Fibroblast of upper back skin (primary cell): ENCODE measurements at regions not wholly inside any gene's neighbourhood (a gene's known extent, or its start where the extent isn't known, plus 50 kb on each side); places are given as distances from the start of the nearest gene placed in this dataset.

Source experiments
- DNase-seq: peaks from one replicate; pipeline ENCODE4 v3.0.0-alpha.2; 2013

DNA sequence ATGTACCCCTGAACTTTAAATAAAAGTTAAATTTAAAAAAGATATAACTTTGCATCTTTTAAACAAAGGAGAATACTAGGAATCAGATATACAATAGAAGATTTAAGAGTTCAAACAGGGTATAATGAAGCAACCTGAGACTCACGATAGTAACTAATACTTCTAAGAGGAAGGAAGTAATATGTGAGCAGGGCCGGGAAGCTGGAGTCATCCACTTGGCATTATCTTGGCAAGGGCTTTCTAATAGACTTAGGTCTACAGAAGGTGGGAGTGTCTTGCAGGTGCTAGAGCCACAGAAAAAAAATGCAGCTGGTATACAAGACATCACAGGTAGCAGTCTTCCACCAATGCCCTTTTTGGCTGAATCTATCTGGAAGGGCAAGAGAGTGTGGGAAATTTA is 231.9 kb downstream of the KCTD12 start:
- DNase-seq, result no peak

- no peak for DNase-seq
These were observed 234.9 kb downstream of the KCTD12 start for GRCh38 chr13:76651286-76651685.

GRCh38 chr13:76647550-76647949 is 238.7 kb downstream of the KCTD12 start:
- DNase-seq, result no peak

GRCh38 chr13:76646946-76647345 is 239.3 kb downstream of the KCTD12 start:
- no peak for DNase-seq

DNA sequence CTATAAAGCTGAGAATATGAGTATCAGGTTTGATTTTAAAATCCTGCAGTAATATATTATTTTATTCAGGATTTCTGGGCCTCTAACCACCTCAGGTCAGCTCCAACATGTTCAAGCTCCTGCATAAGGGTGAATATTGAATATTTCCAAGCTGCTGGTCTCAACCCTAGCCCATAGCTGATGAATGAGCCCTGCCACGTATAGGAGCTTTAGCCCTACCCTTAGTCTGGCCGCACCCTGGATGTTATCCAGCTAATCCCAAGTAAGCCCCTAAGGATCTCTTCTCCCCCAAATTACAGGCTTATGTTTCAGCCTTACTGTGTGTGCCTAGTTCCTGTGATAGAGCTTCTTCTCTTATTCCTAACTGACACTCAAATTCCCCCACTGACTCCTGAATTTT is 240.6 kb downstream of the KCTD12 start:
- DNase-seq, result no peak

DNA sequence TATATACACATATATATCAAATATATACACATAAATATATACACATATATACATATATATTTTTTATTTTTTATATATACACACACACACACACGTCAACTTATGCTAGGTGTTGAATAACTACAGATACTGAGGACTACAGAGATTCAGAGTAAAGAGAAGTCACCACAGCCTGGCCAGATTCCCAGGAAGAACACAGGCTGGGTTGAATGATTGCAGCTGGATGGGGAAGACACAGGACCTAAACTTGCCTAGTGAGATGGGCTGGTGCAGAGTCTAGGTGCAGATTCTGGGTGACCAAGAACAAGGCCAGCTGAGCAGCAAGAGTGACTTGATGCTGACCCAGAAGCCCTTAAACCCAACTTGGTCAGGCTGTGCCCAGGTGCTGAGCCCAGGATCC is 241.3 kb downstream of the KCTD12 start:
- DNase-seq, result no peak

DNA sequence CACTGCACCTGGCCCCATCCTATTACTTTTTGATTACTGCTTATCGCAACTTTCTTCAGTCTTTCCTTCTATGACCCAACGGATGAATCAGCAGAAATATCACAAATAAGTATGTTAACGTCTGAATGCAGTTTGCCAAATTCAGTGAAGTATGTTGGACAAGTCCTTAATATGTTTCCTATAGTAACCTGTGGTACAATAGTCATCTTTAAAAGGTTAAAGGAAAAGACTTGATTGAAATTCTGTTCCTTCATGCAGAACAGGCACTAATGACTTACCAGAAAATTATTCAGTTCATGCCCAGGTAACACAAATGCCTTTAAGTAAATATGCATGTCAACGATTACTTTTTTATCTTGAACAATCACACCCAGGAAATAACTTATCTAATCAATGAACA is 242.6 kb downstream of the KCTD12 start:
- DNase-seq, result no peak

DNA sequence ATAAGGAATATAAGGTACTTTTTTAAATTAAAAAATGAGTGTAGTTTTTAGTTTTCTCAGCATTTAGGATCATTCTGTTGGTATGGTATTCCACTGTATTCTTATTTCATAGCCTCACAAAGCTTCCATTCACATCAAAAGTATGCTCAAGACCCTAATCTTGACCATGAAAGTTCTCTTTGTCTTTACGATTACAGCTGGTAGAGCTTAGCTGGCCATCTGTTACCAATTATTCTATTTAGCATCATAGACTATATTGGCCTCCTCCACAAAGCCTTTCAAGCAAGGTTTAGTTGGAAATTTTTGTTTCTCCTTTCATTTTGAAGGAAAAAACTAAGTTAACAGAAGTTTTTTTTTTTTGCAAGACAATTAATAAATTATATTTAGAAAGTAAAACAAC is 245.1 kb downstream of the KCTD12 start:
- peak; percentile 43 for DNase-seq

- no peak for DNase-seq
These were observed 247.3 kb downstream of the KCTD12 start for GRCh38 chr13:76638882-76639281.

- DNase-seq, result no peak
These were observed 248.0 kb downstream of the KCTD12 start for GRCh38 chr13:76638181-76638580.

- DNase-seq, result peak; percentile 37
These were observed 248.5 kb downstream of the KCTD12 start for GRCh38 chr13:76637641-76638141.

- no peak for DNase-seq
These were observed 249.4 kb downstream of the KCTD12 start for GRCh38 chr13:76636829-76637228.

DNA sequence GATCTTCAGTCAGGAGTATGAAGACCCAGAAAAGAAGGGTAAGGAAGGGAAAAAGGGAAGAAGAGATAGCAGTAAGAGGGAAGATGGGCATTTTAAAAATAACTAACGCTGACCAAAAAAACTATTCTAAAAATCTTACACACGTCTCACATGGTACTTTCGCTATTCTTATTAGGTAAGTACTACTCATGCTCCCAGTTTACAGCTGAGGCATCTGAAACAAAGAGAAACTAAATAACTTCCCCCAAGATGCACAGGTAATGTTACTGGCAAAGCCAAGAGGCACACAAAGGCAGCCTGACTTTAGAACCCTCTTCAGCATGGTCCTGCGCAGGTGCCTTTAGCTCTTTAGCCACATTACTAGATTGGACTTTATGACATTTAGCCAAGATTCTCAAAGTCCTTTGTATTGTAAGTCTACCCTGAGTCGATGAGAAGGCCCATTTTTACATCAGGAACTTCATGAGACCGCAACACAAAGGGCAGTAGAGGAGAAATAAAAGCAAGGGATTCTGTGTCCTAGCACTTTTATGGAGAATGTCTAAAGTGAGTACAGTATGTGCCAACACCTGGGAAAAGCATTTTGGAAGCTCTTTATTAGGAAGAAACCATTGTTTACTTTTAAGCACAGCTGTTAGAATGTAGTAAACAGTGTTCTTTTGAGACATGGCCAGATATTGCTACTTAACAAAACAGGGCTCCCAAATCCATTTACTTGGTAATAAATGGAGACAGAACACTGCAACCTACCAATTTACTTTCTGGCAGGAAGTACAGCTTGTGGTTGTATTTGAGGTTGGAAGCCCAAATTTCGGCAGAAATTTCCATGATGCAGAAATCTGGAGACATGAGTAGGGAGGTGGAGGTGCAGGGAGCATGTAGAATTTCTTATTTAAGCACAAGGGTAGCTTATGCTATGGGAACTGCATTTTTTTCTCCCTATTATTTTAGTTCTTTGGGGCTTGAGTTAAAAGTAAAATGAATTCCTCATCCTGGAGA is 250.7 kb downstream of the KCTD12 start:
- DNase-seq, result no peak

DNA sequence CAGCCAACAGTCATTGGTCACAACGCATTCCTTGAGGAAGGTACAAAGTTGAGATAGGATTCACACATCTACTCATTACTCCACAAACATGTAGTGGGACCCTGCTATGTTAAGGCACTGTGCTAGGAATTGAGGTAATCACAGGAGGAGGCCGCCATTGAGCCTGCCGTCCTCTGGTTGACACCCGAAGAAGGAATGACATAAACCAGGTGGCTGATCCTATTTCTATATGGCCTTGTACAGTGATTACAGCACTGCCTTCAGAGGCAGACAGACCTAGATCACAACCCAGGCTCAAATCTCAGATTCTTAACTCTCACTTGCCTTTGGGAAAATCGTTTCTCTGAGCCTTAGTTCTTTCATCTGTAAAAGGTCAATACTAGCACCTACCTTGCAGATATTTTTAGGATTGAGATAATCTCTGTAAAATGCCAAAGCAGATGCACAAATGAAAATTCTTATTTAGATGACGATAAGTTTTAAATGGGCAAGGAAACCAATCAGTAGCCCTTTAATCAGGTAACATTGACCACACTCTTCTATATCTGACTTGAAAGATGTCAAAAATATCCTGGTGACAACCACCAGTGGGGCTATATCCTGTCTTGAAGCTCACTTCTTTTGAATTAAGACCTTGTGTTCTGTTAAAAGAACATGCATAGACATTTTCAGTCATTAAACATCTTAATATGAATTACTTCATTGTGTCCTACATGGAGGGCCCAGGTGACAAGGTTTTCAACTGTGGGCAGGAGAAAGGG is 251.6 kb downstream of the KCTD12 start:
- no peak for DNase-seq

DNA sequence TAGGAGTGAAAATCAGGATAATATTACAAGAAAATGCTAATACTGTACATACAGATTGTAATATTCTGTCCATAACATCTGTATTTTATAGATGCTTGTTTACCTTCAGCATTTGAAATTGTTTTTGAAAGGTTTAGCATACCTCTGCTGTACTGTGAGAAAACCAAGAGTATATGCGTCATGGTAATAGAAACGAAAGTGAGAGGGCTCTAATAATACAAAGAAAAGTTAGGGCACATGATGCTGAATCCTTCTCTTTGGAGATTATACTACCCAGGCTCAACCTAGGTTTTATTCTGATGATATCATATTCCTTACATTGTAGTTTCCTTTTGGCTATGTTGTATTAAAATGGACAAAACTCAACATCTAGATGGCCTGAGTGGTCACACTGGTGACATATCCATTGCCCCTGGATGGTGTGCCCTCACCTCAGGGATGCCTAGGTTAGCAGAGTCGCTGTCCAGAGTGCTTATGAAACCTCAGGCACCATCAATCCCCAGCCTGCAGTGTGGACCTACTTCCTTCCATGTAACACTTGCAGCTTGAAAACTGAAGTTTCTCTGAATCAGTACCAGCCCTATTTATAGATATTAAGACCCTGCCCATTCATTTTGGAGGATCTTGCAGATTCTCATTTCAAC is 253.7 kb downstream of the KCTD12 start:
- no peak for DNase-seq

- no peak for DNase-seq
These were observed 255.5 kb downstream of the KCTD12 start for GRCh38 chr13:76630629-76631230.

DNA sequence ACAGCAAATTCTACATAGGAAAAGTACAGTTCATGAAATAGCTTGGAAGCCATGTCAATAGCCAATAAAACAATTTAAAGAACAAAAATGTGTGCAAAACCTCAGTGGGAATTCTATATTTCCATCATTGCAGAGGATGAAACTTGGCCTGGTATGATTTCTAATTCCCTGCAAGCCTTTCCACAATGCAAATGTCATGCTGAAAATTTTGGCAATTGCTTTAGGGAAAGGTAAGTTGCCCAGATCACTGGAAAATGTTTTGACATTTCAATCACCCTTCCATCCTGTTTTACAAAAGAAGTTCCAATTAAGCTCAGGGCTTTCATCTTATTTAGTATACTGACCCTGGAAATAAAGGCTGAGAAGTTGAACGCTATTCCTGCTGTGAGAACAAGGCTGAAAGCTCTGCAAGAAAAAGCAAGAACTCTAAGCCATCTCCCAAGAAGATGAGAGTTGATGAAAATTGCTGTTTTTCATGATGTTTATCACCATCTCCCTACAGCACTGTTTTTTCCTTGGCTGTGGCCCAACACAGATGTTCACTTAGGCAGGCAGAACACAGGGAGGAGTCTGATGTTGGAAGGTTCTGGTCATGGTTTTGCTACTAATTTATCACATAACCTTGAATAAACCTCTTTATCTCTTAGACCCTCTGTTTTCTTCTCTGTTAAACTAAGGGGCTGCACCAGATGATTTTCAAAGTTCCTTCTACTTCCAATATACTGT is 263.7 kb downstream of the KCTD12 start:
- no peak for DNase-seq

- DNase-seq, result no peak
These were observed 264.5 kb downstream of the KCTD12 start for GRCh38 chr13:76621705-76622104.

GRCh38 chr13:76620036-76620435 is 266.2 kb downstream of the KCTD12 start:
- DNase-seq, result no peak

DNA sequence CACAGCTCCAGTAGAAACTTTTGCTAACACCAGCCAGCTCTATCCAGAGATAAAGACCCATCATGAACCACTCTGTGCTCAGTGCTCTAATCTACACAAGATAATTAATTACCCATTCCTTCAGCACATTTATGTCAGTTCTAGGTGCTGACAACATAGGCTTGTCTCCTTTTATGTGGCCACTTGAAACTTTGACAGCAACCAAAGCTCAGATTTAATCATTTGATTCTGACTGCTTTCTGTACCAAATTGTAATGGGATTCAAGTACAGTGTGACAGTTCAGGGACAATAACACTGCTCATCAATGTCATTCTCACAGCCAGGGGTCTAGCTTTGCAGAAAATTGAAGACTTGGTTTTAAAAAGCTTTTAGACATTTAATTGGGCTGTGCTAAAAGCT is 266.6 kb downstream of the KCTD12 start:
- no peak for DNase-seq

- DNase-seq, result no peak
These were observed 275.3 kb downstream of the KCTD12 start for GRCh38 chr13:76610819-76611415.

DNA sequence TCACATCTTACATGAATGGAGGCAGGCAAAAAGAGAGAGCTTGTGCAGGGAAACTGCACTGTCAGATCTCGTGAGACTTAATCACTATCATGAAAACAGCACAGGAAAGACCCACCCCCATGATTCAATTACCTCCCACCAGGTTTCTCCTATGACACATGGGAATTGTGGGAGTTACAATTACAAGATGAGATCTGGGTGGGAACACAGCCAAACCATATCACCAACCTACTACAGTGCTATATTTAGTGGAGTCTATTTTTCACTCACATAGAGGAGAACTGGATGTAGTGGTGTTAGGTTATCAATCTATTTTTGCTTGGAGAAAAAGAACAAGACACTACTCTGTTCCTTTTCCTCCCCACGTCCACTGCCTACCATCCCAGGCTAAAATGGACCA is 276.6 kb downstream of the KCTD12 start:
- DNase-seq, result no peak
